ENCODE measurements at regions not wholly inside any gene's neighbourhood (a gene's known extent, or its start where the extent isn't known, plus 50 kb on each side); places are given as distances from the start of the nearest gene placed in this dataset.

- TF ChIP-seq CTCF (IDR thresholded peaks at IDR 0.05) (peak; percentile 64 to 78 (median 74)), POLR2A (IDR thresholded peaks at IDR 0.05) (no peak), POLR2AphosphoS5 (IDR thresholded peaks at IDR 0.05) (no peak)
Measured at GRCh38 chr1:101357444-101357986, 120.7 kb downstream of the S1PR1 start.

Data from gastroesophageal sphincter (tissue), 3 donors.